MM.1S (cell line): ENCODE measurements at regions not wholly inside any gene's neighbourhood (a gene's known extent, or its start where the extent isn't known, plus 50 kb on each side); places are given as distances from the start of the nearest gene placed in this dataset.

Experiments
- EZH2 ChIP-seq: fragments of 300-600 bp; sonication (generic); optimal IDR thresholded peaks from 2 replicates; pipeline ENCODE3; 2017; ENCODE audit warnings: low read depth, mild to moderate bottlenecking, antibody characterized with exemption, low read length, mixed read lengths
- EZH2phosphoT487 ChIP-seq: fragments of 300-600 bp; sonication (generic); IDR thresholded peaks from 2 replicates; pipeline ENCODE4 v1.6.1; 2018; ENCODE audit warnings: antibody characterized with exemption, low read length
- TF ChIP-seq, protein P1 (sequence below): fragments of 300-600 bp; sonication (generic); IDR thresholded peaks from 2 replicates; pipeline ENCODE4 v1.5.1; 2016; ENCODE audit warnings: antibody characterized with exemption, low read length, mixed read lengths

DNA sequence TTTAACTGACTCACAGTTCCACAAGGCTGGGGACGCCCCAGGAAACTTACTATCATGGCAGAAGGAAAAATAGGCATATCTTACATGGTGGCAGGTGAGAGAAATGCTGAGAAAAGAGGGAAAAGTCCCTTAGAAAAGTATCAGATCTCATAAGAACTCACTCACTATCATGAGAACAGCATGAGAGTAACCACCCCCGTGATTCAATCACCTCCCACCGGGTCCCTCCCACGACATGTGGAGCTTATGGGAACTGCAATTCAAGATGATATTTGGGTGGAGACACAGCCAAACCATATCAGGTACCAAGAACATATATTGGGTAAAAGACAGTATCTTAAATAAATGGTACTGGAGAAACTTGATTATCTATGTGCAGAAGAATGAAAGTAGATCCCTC is 100.3 kb upstream of the FAR2 start:
- TF ChIP-seq, protein P1, sequence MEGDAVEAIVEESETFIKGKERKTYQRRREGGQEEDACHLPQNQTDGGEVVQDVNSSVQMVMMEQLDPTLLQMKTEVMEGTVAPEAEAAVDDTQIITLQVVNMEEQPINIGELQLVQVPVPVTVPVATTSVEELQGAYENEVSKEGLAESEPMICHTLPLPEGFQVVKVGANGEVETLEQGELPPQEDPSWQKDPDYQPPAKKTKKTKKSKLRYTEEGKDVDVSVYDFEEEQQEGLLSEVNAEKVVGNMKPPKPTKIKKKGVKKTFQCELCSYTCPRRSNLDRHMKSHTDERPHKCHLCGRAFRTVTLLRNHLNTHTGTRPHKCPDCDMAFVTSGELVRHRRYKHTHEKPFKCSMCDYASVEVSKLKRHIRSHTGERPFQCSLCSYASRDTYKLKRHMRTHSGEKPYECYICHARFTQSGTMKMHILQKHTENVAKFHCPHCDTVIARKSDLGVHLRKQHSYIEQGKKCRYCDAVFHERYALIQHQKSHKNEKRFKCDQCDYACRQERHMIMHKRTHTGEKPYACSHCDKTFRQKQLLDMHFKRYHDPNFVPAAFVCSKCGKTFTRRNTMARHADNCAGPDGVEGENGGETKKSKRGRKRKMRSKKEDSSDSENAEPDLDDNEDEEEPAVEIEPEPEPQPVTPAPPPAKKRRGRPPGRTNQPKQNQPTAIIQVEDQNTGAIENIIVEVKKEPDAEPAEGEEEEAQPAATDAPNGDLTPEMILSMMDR, result no peak
- TF ChIP-seq EZH2, result no peak
- TF ChIP-seq EZH2phosphoT487, result no peak
